HG03520 (cell line): ENCODE measurements at regions not wholly inside any gene's neighbourhood (a gene's known extent, or its start where the extent isn't known, plus 50 kb on each side); places are given as distances from the start of the nearest gene placed in this dataset.

Experiments used
- ATAC-seq: cut with Tn5 transposase; IDR thresholded peaks from one replicate; pipeline ENCODE4 v1.9.1; 2021; ENCODE audit warnings: mild to moderate bottlenecking, moderate library complexity; ENCODE audit not compliant: unreplicated experiment

DNA sequence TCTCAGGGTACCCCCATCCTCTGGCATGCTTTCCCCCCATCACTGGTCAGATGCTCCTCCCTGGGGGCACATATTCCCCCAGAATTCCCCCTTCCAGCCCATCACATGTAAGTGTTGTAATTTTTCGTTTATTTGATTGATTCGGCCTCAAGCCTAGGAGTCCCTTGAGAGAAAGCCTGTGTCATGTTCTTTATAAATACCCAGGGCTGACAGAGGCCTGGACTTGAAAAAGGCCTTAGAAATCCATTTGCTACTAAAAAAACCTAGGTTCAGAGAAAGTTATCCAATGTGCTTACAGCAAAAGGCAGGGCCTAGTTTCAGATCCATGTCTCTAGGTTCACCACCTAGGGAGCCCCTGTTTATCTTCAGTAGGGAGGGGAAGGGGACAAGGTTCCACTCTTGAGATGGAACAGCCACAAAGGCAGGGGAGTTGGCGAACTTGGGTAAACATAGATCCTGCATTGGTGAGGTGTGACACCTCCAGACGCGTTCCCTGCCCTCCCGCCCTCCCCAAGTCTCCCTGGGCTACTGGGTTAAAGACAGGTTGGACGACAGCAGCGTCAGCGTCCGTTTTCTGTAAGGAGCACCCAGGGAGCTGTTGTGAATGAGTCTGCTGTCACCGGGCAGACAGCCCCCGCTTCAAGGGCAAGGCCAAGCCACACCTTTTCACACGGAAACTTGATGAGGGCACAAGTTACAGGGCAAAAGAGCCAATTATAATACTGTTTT lies 147.8 kb downstream of the EN1 start:
- ATAC-seq = no peak

DNA sequence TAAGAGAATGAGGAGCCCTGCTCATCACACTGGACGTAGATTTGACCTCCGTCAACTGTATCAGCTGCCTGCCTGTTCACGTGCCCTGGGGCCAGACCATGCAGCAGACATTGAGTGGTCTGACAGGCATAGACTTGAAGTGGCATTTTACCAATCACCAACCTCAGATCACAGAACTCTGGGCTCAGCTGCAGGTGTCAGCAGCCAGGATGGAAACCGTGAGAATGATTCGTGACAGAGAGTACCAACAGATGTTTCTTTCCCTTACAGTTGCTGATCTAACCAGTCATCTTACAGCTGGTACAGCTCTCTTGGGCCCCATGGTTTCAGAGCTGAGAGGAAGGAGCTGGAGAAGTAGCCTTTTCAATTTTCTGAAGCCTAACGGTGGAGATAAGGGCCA lies 148.9 kb downstream of the EN1 start:
- ATAC-seq = no peak

DNA sequence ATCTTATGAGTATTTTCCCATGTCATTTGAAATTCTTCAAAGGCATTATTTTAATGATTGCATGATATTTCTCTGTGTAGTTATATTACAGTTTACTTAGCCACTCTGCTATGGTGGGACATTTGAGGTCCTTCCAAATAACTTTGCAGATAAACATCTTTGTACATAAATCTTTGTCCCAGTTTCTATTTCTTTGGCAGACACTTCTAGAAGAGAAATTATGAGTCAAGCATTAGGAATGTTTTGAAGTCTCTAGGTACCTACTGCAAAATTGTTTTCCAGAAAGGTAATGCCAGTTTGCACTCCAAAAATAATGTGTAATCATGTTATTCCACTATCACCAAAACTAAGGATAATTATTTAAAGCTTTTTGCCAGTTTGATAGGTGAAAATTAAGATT lies 149.7 kb downstream of the EN1 start:
- no peak for ATAC-seq

DNA sequence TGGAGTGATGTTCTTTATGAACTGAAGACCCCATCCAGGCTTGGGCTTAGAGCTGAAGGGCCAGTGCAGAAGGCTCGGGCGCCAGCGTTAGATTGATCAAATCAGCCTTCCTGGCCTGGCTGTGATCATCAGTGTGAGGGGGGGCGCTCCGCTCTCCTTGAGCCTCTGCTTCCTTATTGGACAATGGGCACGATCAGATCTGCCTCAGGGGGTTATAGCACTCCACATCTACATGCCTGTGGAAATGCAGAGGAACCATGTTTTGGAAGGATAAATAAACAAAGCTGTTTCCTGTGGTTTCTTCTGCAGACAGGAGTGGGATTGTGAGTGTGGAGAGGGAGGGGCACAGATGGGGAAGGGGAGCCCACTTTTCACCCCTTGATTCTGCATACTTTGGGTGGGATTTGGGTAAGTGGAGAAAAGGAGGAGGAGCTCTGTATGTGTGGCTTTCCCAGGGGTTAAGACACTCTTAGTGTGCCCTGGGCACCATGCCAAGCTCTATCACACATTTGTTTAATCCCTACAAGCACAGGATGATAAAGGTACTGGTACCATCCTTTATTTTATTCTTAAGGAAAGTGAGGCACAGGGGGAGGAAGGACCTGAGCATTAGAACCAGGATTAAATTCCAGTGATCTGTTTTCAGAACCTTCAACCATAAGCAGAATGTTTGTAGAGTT lies 150.5 kb downstream of the EN1 start:
- ATAC-seq = no peak

DNA sequence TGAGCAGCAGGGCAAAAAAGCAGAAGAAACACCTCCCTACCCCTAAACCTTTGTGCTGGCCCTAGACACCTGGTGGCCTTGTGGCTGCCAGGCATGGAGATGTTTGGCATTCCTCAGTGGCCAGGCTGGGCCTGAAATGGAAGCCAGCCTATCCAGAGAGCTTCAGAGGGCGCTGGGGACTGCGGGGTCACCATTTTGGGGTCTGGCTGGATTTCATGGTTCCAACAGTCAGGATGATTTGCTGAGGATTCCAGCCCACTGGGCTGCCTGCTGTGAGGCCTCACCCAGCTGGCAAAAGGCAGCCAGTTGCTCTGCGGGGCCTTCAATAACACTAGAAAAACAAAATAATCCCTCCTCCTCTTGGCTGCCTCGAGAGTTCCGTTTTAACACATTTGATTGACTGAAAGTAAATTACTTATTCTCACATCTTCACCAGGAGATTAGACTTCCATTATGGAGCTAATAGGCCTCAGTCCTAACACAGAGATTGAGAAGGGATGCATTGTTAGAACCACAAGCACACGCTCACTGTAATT lies 154.1 kb downstream of the EN1 start:
- no peak for ATAC-seq

DNA sequence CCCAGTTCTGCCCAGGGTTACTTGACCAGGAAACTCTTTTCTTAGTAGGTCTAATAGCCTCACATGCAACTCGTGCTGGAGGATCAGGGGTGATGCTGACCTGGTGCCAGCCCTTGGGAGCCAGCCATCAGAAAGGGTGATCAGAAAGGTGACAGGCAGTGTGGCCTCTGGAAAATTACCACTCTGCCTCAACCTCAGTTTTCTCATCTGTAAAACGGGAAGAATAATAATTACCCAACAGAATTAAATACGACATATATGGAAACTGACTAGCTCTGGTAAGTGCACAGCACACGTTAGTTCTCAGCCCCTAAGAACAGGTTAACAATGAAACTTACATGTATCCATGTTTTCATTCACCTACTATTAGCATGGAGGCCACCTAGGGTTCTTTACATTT lies 157.6 kb downstream of the EN1 start:
- no peak for ATAC-seq

DNA sequence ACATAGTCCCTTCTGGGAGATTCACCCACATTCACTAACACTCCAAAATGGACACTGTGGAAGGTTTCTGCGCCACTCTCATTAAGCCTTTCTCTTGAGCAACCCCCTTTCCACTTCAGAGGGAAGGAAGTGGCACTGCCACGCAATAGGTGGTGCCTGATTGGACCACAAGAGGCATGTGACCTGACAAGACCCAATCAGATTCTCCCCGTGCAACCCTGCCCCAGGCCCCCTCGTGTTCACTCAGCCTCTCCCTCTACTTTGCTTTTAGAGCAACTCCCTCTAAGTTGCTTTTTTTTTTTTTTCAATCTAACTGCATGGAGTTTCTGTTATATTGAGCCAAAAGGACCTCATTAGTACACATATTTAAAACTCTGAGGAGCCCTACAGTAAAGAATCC lies 158.0 kb downstream of the EN1 start:
- ATAC-seq = no peak

DNA sequence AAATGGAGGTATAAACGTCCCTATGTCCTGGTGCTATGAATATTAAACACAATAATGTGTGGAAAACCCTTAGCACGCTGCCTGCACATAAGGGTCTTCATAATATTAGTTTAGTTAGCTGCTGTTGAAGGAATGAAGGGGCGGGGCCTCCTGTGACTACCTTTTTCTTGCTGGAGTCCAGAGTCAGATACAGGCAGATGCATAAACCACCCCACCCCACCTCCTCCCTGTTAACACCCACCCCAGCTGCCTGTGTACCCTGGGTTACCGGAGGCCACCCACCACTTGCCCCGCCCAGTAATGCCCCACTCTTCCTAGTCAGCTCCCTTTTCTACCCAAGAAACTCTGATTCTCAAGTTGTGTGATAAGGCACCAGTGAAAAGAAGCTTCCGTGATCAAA lies 158.4 kb downstream of the EN1 start:
- no peak for ATAC-seq

DNA sequence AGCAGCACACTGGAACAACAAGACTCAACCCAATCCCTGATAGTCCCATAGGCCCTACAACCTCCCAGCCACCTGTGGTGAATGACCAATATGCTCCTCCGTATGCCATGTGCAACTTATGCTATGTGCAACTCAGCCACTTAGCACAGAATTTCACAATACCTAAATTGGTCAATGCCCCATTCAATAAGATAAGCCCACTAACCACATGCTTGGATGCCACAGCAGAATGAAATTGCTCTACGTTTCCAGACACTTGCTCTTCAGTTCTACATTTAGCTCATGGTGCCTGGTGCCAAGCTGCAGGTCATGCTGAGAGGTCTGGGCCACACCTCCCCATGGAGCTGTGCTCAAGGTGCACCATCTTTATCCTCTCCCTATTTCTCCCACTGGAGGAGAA lies 159.8 kb downstream of the EN1 start:
- ATAC-seq = no peak

DNA sequence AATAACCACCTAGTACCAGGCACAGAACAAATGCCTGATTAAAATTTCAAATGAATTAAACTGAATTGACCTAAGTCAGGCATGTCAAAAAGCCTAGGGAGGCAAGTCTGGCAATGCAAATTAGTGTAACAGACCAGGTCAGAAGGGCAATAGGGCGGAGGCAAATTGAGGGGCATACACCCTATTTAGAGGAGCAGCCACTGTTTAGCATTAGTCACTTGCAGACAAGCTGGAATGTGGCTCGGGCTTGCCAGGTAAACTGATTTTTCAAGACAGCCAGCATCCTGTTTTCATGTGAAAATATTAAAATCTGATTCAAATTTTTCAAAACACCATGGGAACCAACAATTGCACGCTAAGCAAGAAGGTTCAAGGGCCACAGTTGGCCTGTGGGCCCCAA lies 160.3 kb downstream of the EN1 start:
- ATAC-seq = no peak

DNA sequence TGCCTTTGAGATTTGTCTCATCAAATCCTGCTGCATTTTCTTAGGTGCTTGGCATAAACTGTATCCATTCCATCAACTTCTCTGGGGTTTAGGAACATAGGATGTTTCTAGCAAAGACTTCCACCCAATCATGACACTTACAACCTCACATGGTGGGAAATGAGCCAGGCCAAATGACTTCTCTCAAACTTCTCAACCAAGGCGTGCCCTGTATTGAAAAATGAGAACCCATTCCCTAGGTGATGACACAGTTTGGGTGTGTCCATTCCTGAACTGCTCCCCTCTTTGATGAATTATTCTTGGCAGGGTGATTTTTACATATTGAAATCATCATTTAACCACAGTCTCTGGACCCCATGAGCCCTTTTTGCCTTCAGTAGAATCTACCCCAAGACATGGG lies 161.1 kb downstream of the EN1 start:
- ATAC-seq = no peak

DNA sequence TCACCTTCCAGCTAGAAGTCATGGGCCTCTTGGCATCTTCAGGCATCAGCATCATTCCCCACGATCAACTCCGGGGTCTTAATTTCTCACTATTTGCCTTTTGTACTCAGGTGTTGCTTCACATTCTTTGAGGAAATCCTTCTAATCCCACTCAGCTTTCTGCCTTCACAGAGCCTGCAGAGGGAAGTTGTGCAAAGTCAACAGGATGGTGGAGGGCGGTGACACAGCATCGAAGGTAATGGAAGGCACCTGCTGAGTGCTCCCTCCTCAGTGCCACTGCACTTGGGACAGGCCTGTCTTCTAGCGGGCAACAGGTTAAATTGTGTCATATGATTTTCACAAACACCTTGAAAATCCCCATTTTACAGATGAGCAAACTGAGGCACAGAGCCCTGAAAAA lies 164.0 kb downstream of the EN1 start:
- no peak for ATAC-seq

DNA sequence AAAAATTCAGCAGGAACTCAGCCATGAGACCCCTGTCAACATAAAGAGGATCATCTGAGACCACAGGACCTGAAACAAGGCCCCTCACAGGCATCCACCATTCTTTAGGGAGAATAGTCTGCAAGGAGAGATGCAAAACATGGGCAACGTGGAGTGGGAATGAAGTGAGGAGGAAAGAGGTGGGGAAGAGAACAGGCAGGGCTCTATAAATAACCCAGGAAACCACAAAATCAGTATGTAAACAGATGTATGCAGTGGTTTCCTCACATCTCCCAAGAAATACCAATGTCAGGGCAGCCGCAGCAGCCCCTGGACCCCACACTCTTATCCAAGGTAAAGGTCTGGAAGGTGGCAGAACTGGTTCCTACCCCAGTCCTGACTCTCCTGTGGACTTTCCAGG lies 168.5 kb downstream of the EN1 start:
- ATAC-seq = no peak

DNA sequence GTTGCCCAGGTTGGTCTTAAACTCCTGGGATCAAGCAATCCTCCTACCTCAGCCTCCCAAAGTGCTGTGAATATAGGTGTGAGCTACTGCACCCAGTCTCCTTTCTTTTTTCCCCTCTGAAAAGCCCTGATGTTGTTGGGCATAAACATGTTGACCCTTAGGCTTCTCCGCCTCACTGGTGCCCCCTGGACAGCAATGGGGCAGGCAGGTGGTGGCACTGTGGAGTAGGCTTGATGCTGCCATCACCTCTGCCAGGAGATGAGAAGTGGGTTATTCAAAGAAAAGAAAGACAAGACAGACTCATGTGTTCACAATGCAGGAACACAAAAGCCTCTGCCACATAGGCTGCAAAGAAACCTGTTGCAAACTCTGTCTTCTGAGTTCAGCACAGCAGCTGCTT lies 169.9 kb downstream of the EN1 start:
- no peak for ATAC-seq

DNA sequence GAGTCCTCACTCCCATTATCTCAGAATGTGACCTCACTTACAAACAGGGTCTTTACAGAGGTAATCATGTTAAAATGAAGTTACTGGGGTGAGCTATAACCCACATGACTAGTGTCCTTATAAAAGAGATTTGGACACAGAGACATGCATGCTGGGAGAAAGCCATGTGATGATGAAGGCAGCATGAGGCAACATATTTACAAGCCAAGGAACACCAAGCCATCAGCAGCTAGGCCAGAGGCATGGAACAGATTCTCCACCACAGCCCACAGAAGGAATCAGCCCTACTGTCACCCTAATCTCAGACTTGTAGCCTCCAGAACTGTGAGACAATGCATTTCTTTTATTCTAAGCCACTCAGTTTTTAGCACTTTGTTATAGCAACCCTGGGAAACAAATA lies 171.9 kb downstream of the EN1 start:
- ATAC-seq = no peak

DNA sequence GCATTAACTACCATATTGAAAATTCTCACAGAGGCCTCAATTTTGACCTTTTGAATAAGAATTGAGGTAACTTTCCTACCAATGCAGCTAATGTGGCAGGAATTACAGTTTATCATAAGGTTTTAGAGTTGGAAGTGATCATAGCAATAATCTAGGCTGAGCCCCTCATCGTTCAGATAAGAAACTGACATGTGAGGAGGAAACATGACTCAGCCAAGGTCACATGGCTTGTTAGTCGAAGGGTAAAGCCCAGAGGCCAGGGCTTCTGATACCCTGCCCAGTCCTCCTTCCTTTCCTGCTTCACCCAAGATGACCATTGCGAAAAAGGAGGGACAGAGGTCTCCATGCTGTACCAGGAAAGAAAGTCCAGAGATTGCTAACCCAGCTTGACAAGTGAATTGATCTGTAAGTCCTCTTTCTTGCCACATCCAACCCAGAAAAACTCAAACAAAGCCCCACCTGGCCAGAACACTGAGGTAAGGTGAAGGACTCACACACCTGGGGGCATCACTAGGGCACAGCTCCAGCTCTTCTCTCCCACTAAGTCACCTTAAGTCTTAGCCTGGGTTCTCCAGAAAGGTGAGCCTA lies 174.8 kb downstream of the EN1 start:
- no peak for ATAC-seq

DNA sequence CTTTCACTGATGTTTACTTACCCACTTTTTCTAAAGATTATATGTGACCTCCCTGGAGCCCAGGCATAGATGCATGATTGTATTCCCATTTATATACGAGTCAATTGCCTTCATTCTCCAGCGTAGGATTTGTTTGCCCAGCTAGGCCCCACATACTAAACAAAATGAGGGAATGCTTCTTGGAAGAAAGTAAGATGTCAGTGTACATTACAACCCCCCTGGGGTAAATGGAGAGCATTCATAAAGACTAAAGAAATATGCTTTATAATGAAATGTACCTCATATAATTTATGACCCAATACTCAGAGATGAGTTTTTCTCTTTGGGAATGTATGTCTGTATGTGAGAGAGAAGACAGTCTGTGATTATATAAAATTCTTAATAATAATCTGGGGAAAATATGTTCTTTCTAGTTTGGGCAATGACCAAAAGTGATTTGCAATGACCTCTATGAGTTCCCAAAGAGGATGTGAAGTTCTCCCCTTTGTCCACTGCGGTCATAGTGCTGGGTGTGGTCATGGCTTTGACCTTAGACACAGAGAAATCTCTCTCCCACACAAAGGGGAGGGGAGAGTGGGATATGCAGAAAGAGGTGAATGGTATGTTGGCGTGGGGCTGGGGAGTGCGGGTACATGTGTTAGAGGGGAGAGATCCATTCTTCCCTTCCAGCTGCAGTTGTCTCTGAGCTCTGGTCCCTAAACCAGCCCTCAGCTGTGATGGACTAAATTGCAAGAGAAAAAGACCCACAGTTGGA lies 175.6 kb downstream of the EN1 start:
- ATAC-seq = no peak

DNA sequence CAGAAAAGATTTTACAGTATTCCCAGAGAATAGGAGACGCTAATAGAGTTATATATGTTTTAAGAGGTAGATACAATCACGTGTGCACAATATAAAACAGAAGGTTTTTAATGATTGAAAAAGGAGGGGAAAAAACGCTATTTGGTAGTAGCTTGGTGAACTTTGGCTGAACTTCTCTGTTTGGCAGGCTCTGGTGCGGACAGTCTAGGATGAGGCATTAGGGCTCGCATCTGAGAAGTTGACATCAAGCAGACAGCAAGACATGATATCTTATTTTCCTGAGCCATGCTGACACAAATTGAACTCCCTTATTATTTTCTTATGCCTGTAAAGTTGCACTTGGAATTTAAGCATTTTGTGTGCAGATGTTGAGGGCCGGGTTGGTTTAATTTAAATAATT lies 176.6 kb downstream of the EN1 start:
- ATAC-seq = no peak

DNA sequence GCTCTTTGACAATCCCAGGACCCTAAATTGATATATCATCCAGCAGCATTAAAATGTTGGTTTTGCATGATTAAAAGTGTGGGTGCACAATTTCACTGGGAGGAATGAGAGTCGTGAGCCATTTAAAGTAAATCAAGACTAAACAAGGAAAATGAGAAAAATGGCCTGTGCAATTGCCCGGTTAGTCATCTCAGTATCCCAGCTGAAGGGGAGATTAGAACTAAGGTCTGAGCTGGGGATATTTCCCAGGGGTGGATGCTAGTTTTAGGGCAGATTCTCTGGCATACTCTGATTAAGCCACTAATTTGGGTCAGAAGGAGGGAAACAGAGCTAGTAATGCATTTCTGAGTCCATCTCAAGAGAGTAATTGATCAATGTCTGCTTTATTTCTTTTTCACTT lies 177.2 kb downstream of the EN1 start:
- no peak for ATAC-seq

DNA sequence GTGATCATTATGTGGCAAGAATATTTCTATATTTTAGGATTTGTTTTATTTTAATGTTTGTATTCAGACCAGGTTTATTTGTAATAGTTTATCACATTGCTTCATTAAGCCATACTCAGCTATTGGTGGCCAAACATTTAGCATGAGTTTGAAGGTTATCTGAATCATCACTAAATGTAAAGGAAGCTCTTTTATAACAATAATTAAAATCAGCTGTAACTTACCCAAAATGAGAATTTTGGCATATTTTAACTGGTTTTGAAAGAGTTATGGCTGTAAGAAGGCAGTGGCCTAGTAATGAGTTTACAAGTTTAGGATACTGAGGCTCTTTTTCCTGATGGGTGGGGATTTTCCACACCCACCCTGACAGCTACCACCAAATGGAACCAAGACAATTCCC lies 177.8 kb downstream of the EN1 start:
- ATAC-seq = no peak
